GM12891 (cell line): ENCODE measurements at regions not wholly inside any gene's neighbourhood (a gene's known extent, or its start where the extent isn't known, plus 50 kb on each side); places are given as distances from the start of the nearest gene placed in this dataset.

Experiments
- POLR2A ChIP-seq: IDR thresholded peaks from 2 replicates; pipeline ENCODE4 v1.6.1; 2011; ENCODE audit warnings: low read depth, low read length, control low read depth
- POLR2AphosphoS5 ChIP-seq: IDR thresholded peaks from 2 replicates; pipeline ENCODE4 v1.6.1; 2011; ENCODE audit warnings: low read depth, low read length, control low read depth
- POU2F2 ChIP-seq: IDR thresholded peaks from 2 replicates; pipeline ENCODE4 v1.6.1; 2011; ENCODE audit warnings: low read depth, mild to moderate bottlenecking, control low read depth, low read length, moderate library complexity
- SPI1 ChIP-seq: IDR thresholded peaks from 2 replicates; pipeline ENCODE4 v1.6.1; 2011; ENCODE audit warnings: low read depth, low read length, control low read depth

GRCh38 chr16:7246578-7246977 is 86.1 kb upstream of the RBFOX1 start:
- TF ChIP-seq POLR2AphosphoS5, result no peak
- no peak for TF ChIP-seq POLR2A
- no peak for TF ChIP-seq SPI1
- TF ChIP-seq POU2F2, result no peak
